ENCODE measurements at regions not wholly inside any gene's neighbourhood (a gene's known extent, or its start where the extent isn't known, plus 50 kb on each side); places are given as distances from the start of the nearest gene placed in this dataset.

- H3K27ac ChIP-seq = no peak overlapping the region
- TF ChIP-seq CTCF (conservative IDR thresholded peaks at IDR 0.05) = no peak
These were observed 154.2 kb upstream of the SMAD3 start for GRCh38 chr15:66911131-66911700.

DNA sequence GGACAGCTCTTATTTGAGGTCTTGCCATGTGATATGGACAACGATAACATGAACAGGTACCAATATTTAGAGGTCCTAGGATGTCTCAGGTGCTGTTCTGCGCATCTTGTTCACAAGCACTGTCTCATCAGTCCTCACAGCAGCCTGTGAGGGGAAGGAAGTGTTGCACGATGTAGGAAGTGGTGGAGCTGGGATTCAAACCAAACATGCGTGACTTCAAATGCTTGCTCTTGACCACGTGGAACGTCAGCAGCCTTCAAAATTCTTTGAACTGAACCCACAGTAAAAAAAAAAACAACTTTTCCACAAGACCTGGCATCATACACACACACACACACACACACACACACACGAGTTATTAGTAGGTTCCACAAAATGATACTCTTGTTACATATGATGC, 153.4 kb upstream of the SMAD3 start:
- no peak overlapping the region for H3K27ac ChIP-seq
- no peak for TF ChIP-seq CTCF (conservative IDR thresholded peaks at IDR 0.05)

- TF ChIP-seq CTCF (conservative IDR thresholded peaks at IDR 0.05) = no peak
- H3K27ac ChIP-seq = no peak overlapping the region
These were observed 153.0 kb upstream of the SMAD3 start for GRCh38 chr15:66912441-66912840.

DNA sequence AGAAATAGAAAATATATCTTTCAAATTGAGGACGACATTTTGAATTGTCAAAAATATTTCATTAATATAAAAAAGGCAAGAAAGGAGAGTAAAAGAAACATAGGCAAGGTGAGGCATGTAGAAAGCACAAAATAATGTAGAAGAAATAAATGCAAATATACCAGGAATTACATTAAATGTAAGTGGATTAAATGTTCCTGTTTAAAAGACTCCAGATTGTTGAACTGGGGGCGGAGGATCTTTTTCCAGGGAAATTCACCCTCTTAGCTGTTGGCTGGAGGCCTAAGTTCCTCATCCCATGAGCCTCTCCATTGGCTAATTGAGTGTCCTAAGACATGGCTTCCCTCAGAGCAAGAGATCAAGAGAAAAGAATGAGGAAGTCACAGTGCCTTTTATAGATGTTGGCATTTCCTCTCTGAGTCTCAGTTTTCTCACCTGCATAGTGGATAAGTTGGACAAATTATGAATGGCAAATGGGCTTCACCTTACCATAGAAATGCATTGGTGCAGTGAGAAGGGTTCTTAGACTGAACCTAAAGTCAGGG, 147.4 kb upstream of the SMAD3 start:
- TF ChIP-seq CTCF (conservative IDR thresholded peaks at IDR 0.05) = no peak
- H3K27ac ChIP-seq = no peak overlapping the region

DNA sequence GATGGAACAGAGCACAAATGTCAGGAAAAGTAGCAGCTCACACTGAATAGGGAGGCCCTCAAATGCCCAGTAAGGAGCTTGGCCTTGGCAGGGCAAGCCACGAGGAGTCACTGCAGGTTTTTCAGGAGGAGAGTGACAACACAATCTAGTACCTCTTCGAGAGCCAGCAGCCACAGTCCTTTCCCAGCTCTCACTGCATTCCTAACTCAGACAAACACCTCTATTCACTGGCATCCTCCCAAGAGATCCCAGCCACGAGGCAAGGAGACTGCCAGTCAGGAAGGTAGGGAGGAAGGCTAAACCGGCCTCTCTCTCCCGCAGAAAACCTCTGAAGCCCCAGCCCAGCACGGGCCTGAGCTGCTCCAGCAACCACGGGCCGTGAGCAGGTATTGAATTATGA, 146.0 kb upstream of the SMAD3 start:
- TF ChIP-seq CTCF (conservative IDR thresholded peaks at IDR 0.05) = no peak
- H3K27ac ChIP-seq = peak overlapping the region; percentile 37; the same call in 1 of the 2 replicates

GRCh38 chr15:66921319-66921915, 144.0 kb upstream of the SMAD3 start:
- no peak overlapping the region for H3K27ac ChIP-seq
- TF ChIP-seq CTCF (conservative IDR thresholded peaks at IDR 0.05) = no peak

DNA sequence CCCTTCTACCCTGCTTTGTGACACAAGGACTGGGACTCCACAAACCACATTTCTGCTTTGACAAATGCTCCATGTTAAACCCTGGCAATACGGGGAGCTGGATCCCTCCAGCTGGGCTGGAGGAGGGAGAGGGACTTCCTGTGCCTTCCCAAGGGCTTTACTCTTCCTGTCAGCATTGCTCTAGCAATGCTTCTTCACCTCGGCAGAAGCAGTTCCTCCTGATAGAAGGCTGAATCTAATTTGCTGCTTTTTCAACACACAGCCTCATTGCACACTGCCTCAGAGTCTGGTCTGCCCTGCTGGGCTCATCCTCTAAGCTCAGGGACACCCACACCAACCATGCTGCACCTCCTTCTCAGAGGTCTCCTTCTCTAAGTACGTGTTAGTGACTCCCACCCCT, 142.8 kb upstream of the SMAD3 start:
- H3K27ac ChIP-seq = no peak overlapping the region
- TF ChIP-seq CTCF (conservative IDR thresholded peaks at IDR 0.05) = no peak
